A549 (cell line): ENCODE measurements at regions not wholly inside any gene's neighbourhood (a gene's known extent, or its start where the extent isn't known, plus 50 kb on each side); places are given as distances from the start of the nearest gene placed in this dataset.

Experiments used
- ATAC-seq, 2 experiments: fragments of 200-7000 bp in 1 of 2; fragments of >200 bp in 1 of 2; cut with Nextera tagmentation in 1 of 2; cut with Tn5 transposase in 1 of 2; 3 replicates each; pipeline versions ENCODE4 v1.8.0 to v1.9.1; 2018 to 2020; ENCODE audit warnings: mild to moderate bottlenecking in 1 of 2, moderate library complexity in 1 of 2
- CTCF ChIA-PET: fragments of 300-600 bp; sonication (Branson Sonifier 250); formaldehyde crosslinking; extraction: SDS; loops from one replicate; lab custom pipeline; 2021; ENCODE audit warnings: antibody characterized with exemption, inconsistent platforms; lab: Yijun Ruan, JAX
- POLR2A ChIA-PET: fragments of 350-600 bp; formaldehyde crosslinking; extraction: SDS; loops from one replicate; lab custom pipeline; 2021; ENCODE audit warnings: antibody characterized with exemption, inconsistent platforms; lab: Yijun Ruan, JAX
- DNase-seq, 2 experiments: peaks; one replicate each; pipeline versions ENCODE4 v3.0.0 to v3.0.0-alpha.2; 2011 to 2016; ENCODE audit warnings: low read depth in 1 of 2, low spot score in 1 of 2
- FAIRE-seq: peaks from 2 replicates; lab custom pipeline; 2011; peaks lifted over from hg19 to GRCh38; lab: Jason Lieb, UNC
- H3K27ac ChIP-seq, 2 experiments: fragments of >200 bp; sonication (Bioruptor Twin); formaldehyde crosslinking; 3 replicates each; pipeline ENCODE4 v1.5.1; 2016 to 2017
- H3K4me1 ChIP-seq: fragments of >200 bp; sonication (Bioruptor Twin); formaldehyde crosslinking; 3 replicates; pipeline ENCODE4 v1.6.1; 2016
- H3K4me2 ChIP-seq: fragments of >200 bp; sonication (Bioruptor Twin); formaldehyde crosslinking; 3 replicates; pipeline ENCODE4 v1.6.1; 2016
- H3K4me3 ChIP-seq: fragments of >200 bp; sonication (Bioruptor Twin); formaldehyde crosslinking; 3 replicates; pipeline ENCODE4 v1.5.1; 2016
- H3K9me3 ChIP-seq: fragments of >200 bp; sonication (Bioruptor Twin); formaldehyde crosslinking; 3 replicates; pipeline ENCODE4 v1.6.1; 2016
- BHLHE40 ChIP-seq: IDR thresholded peaks from 2 replicates; pipeline ENCODE4 v1.6.1; 2012; ENCODE audit warnings: low read depth, low read length, inconsistent platforms
- EP300 ChIP-seq, 2 experiments: fragments of >200 bp; sonication (Bioruptor Twin); formaldehyde crosslinking; IDR thresholded peaks; 2 replicates in 1 of 2; 3 replicates in 1 of 2; pipeline ENCODE4 v1.6.1; 2016 to 2017
- HDAC2 ChIP-seq: fragments of 200-600 bp; sonication (generic); IDR thresholded peaks from 2 replicates; pipeline ENCODE4 v1.6.1; 2016
- JUN ChIP-seq, 2 experiments: fragments of >200 bp; sonication (Bioruptor Twin); formaldehyde crosslinking; IDR thresholded peaks; 2 replicates in 1 of 2; 3 replicates in 1 of 2; pipeline ENCODE4 v1.6.1; 2016 to 2017
- NPAS2 ChIP-seq: fragments of 250-450 bp; sonication (Bioruptor Pico); IDR thresholded peaks from 2 replicates; pipeline ENCODE4 v1.8.0; 2022; ENCODE audit warnings: mild to moderate bottlenecking, moderate library complexity, borderline replicate concordance
- PBX3 ChIP-seq: IDR thresholded peaks from 2 replicates; pipeline ENCODE4 v1.6.1; 2012
- PHF8 ChIP-seq: fragments of 200-600 bp; sonication (generic); IDR thresholded peaks from 2 replicates; pipeline ENCODE4 v1.6.1; 2016; ENCODE audit warnings: low read depth, mild to moderate bottlenecking, antibody characterized with exemption, moderate library complexity, borderline replicate concordance
- RCOR1 ChIP-seq: fragments of 150-350 bp; IDR thresholded peaks from 2 replicates; pipeline ENCODE4 v1.6.1; 2014; ENCODE audit warnings: antibody characterized with exemption, low read length, low read depth
- TP53 ChIP-seq: fragments of 250-450 bp; sonication (Bioruptor Pico); IDR thresholded peaks from 2 replicates; pipeline ENCODE4 v1.5.0; 2021; ENCODE audit warnings: mild to moderate bottlenecking, moderate library complexity
- ZSCAN20 ChIP-seq: fragments of 250-450 bp; sonication (Bioruptor Pico); IDR thresholded peaks from 2 replicates; pipeline ENCODE4 v1.8.0; 2022; ENCODE audit warnings: mild to moderate bottlenecking, moderate library complexity
- WGBS: methylation state at CpG from one replicate; pipeline ENCODE4 v1.1.6; 2017; ENCODE audit errors: missing lambda C conversion rate; 5-methylcytosine and 5-hydroxymethylcytosine counted together
- TF ChIP-seq, protein P1 (sequence below): fragments of 200-600 bp; sonication (generic); IDR thresholded peaks from 2 replicates; pipeline ENCODE4 v1.6.1; 2016; ENCODE audit warnings: antibody characterized with exemption, mild to moderate bottlenecking, moderate library complexity
- TF ChIP-seq, protein P2 (sequence below): fragments of >200 bp; sonication (Bioruptor Twin); formaldehyde crosslinking; IDR thresholded peaks from 3 replicates; pipeline ENCODE4 v1.5.1; 2016
- TF ChIP-seq, protein P3 (sequence below): fragments of 250-450 bp; sonication (Bioruptor Pico); IDR thresholded peaks from 2 replicates; pipeline ENCODE4 v1.5.0; 2021; ENCODE audit warnings: mild to moderate bottlenecking, moderate library complexity, borderline replicate concordance

GRCh38 chr4:43325220-43325967, 432.9 kb downstream of the GRXCR1 start:
- H3K4me3 ChIP-seq = no peak overlapping the region
- no peaks in the 10 kb centered on the region for H3K9me3 ChIP-seq
- no peak for DNase-seq
- 12% methylated on average over 4 of the region's 4 CpGs for WGBS
- no peaks in the 10 kb centered on the region for H3K4me1 ChIP-seq
- TF ChIP-seq, protein P1, sequence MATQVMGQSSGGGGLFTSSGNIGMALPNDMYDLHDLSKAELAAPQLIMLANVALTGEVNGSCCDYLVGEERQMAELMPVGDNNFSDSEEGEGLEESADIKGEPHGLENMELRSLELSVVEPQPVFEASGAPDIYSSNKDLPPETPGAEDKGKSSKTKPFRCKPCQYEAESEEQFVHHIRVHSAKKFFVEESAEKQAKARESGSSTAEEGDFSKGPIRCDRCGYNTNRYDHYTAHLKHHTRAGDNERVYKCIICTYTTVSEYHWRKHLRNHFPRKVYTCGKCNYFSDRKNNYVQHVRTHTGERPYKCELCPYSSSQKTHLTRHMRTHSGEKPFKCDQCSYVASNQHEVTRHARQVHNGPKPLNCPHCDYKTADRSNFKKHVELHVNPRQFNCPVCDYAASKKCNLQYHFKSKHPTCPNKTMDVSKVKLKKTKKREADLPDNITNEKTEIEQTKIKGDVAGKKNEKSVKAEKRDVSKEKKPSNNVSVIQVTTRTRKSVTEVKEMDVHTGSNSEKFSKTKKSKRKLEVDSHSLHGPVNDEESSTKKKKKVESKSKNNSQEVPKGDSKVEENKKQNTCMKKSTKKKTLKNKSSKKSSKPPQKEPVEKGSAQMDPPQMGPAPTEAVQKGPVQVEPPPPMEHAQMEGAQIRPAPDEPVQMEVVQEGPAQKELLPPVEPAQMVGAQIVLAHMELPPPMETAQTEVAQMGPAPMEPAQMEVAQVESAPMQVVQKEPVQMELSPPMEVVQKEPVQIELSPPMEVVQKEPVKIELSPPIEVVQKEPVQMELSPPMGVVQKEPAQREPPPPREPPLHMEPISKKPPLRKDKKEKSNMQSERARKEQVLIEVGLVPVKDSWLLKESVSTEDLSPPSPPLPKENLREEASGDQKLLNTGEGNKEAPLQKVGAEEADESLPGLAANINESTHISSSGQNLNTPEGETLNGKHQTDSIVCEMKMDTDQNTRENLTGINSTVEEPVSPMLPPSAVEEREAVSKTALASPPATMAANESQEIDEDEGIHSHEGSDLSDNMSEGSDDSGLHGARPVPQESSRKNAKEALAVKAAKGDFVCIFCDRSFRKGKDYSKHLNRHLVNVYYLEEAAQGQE = no peak
- TF ChIP-seq HDAC2 = no peak
- TF ChIP-seq, all 56 proteins: peak for 0
- no peak overlapping the region for H3K4me2 ChIP-seq
- no peak for FAIRE-seq
- H3K27ac ChIP-seq = no peak overlapping the region
- no peak for ATAC-seq
- CTCF ChIA-PET = no interaction called here
- POLR2A ChIA-PET = no interaction called here

- TF ChIP-seq ZSCAN20 (no peak), PHF8 (no peak), RCOR1 (no peak), NPAS2 (no peak), PBX3 (no peak)
- Histone ChIP-seq H3K4me1 (no peaks in the 10 kb centered on the region), H3K4me3 (no peak overlapping the region), H3K9me3 (no peaks in the 10 kb centered on the region), H3K4me2 (no peak overlapping the region), H3K27ac (no peak overlapping the region)
- WGBS = 9% methylated on average over 1 of the region's 1 CpG
- FAIRE-seq (no peak), ATAC-seq (no peak), DNase-seq (no peak)
- CTCF ChIA-PET = no interaction called here
- POLR2A ChIA-PET = no interaction called here
These were observed 437.8 kb downstream of the GRXCR1 start for GRCh38 chr4:43330288-43330687.

- ChIA-PET CTCF (no interaction called here), POLR2A (no interaction called here)
- H3K4me3 ChIP-seq = no peak overlapping the region
- TF ChIP-seq, protein P2, sequence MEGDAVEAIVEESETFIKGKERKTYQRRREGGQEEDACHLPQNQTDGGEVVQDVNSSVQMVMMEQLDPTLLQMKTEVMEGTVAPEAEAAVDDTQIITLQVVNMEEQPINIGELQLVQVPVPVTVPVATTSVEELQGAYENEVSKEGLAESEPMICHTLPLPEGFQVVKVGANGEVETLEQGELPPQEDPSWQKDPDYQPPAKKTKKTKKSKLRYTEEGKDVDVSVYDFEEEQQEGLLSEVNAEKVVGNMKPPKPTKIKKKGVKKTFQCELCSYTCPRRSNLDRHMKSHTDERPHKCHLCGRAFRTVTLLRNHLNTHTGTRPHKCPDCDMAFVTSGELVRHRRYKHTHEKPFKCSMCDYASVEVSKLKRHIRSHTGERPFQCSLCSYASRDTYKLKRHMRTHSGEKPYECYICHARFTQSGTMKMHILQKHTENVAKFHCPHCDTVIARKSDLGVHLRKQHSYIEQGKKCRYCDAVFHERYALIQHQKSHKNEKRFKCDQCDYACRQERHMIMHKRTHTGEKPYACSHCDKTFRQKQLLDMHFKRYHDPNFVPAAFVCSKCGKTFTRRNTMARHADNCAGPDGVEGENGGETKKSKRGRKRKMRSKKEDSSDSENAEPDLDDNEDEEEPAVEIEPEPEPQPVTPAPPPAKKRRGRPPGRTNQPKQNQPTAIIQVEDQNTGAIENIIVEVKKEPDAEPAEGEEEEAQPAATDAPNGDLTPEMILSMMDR = no peak
- no peak for TF ChIP-seq JUN (IDR thresholded peaks at IDR 0.05)
- H3K4me2 ChIP-seq = no peak overlapping the region
- no peak overlapping the region for H3K27ac ChIP-seq
- H3K4me1 ChIP-seq = no peaks in the 10 kb centered on the region
- FAIRE-seq = no peak
- H3K9me3 ChIP-seq = no peaks in the 10 kb centered on the region
- ATAC-seq = no peak
- WGBS = 0% methylated on average over 1 of the region's 1 CpG
- DNase-seq = no peak
These were observed 438.9 kb downstream of the GRXCR1 start for GRCh38 chr4:43331226-43332051.

GRCh38 chr4:43332052-43332425, 439.5 kb downstream of the GRXCR1 start:
- H3K27ac ChIP-seq = no peak overlapping the region
- no peak overlapping the region for H3K4me3 ChIP-seq
- ATAC-seq (no peak), DNase-seq (no peak), FAIRE-seq (no peak)
- H3K4me1 ChIP-seq = no peaks in the 10 kb centered on the region
- CTCF ChIA-PET = no interaction called here
- no peak for TF ChIP-seq EP300 (IDR thresholded peaks at IDR 0.05)
- TF ChIP-seq, protein P3, sequence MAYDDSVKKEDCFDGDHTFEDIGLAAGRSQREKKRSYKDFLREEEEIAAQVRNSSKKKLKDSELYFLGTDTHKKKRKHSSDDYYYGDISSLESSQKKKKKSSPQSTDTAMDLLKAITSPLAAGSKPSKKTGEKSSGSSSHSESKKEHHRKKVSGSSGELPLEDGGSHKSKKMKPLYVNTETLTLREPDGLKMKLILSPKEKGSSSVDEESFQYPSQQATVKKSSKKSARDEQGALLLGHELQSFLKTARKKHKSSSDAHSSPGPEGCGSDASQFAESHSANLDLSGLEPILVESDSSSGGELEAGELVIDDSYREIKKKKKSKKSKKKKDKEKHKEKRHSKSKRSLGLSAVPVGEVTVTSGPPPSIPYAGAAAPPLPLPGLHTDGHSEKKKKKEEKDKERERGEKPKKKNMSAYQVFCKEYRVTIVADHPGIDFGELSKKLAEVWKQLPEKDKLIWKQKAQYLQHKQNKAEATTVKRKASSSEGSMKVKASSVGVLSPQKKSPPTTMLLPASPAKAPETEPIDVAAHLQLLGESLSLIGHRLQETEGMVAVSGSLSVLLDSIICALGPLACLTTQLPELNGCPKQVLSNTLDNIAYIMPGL (CRISPR knock-in tag) = no peak
- no peak for TF ChIP-seq TP53 (CRISPR knock-in tag)
- no peak for TF ChIP-seq BHLHE40
- no peaks in the 10 kb centered on the region for H3K9me3 ChIP-seq
- no peak overlapping the region for H3K4me2 ChIP-seq
- POLR2A ChIA-PET = no interaction called here
